Effector memory CD4-positive, alpha-beta T cell (primary cell): ENCODE measurements at regions not wholly inside any gene's neighbourhood (a gene's known extent, or its start where the extent isn't known, plus 50 kb on each side); places are given as distances from the start of the nearest gene placed in this dataset.

Experiments used
- DNase-seq, 3 donors: peaks; one replicate each; pipeline ENCODE4 v3.0.0-alpha.2; 2020
- H3K27ac ChIP-seq: 2 replicates; pipeline ENCODE4 v1.7.0; 2013; ENCODE audit warnings: mild to moderate bottlenecking, low read length, moderate library complexity; ENCODE audit not compliant: insufficient read depth, poor library complexity, severe bottlenecking
- H3K27me3 ChIP-seq: replicated peaks from 2 replicates; pipeline ENCODE4 v1.7.0; 2013; ENCODE audit warnings: mild to moderate bottlenecking, low read length; ENCODE audit not compliant: insufficient read depth, control insufficient read depth, poor library complexity, severe bottlenecking
- H3K36me3 ChIP-seq: 2 replicates; pipeline ENCODE4 v1.7.0; 2013; ENCODE audit warnings: mild to moderate bottlenecking, low read length, moderate library complexity; ENCODE audit not compliant: control insufficient read depth, insufficient read depth
- H3K4me1 ChIP-seq: 2 replicates; pipeline ENCODE4 v1.7.0; 2013; ENCODE audit warnings: low read length, mild to moderate bottlenecking; ENCODE audit not compliant: control insufficient read depth, insufficient read depth, poor library complexity, severe bottlenecking
- H3K4me3 ChIP-seq: 2 replicates; pipeline ENCODE4 v1.7.0; 2013; ENCODE audit warnings: low read length, low read depth, mild to moderate bottlenecking; ENCODE audit not compliant: insufficient read depth, poor library complexity, severe bottlenecking
- H3K9me3 ChIP-seq: 2 replicates; pipeline ENCODE4 v1.7.0; 2013; ENCODE audit warnings: mild to moderate bottlenecking, low read length, moderate library complexity; ENCODE audit not compliant: control insufficient read depth

GRCh38 chr12:45634273-45634917 lies 95.1 kb upstream of the ARID2 start:
- H3K27ac ChIP-seq: no peak overlapping the region
- H3K36me3 ChIP-seq: no peaks in the 10 kb centered on the region
- no peaks in the 10 kb centered on the region for H3K9me3 ChIP-seq

GRCh38 chr12:45637242-45637641 lies 92.3 kb upstream of the ARID2 start:
- no peaks in the 10 kb centered on the region for H3K9me3 ChIP-seq
- no peak for DNase-seq
- H3K4me3 ChIP-seq: no peak overlapping the region
- H3K4me1 ChIP-seq: no peaks in the 10 kb centered on the region
- H3K27ac ChIP-seq: no peak overlapping the region
- H3K36me3 ChIP-seq: no peaks in the 10 kb centered on the region
- no peaks in the 10 kb centered on the region for H3K27me3 ChIP-seq

More at GRCh38 chr12:45634273-45634917, 95.1 kb upstream of the ARID2 start:
- no peak overlapping the region for H3K4me3 ChIP-seq
- H3K27me3 ChIP-seq: no peaks in the 10 kb centered on the region
- no peaks in the 10 kb centered on the region for H3K4me1 ChIP-seq
- no peak for DNase-seq

GRCh38 chr12:45637706-45638105 lies 91.8 kb upstream of the ARID2 start:
- no peaks in the 10 kb centered on the region for H3K9me3 ChIP-seq
- H3K4me3 ChIP-seq: no peak overlapping the region
- H3K36me3 ChIP-seq: no peaks in the 10 kb centered on the region
- no peaks in the 10 kb centered on the region for H3K4me1 ChIP-seq
- no peak overlapping the region for H3K27ac ChIP-seq
- no peaks in the 10 kb centered on the region for H3K27me3 ChIP-seq
- no peak for DNase-seq

- DNase-seq: no peak
- H3K27ac ChIP-seq: no peak overlapping the region
- H3K27me3 ChIP-seq: no peaks in the 10 kb centered on the region
- H3K36me3 ChIP-seq: no peaks in the 10 kb centered on the region
- no peaks in the 10 kb centered on the region for H3K4me1 ChIP-seq
- no peaks in the 10 kb centered on the region for H3K9me3 ChIP-seq
- H3K4me3 ChIP-seq: no peak overlapping the region
Observed at GRCh38 chr12:45638386-45638785, 91.1 kb upstream of the ARID2 start.

GRCh38 chr12:45644541-45644940 lies 85.0 kb upstream of the ARID2 start:
- Histone ChIP-seq H3K27me3 (no peaks in the 10 kb centered on the region), H3K27ac (no peak overlapping the region), H3K36me3 (no peaks in the 10 kb centered on the region), H3K4me3 (no peak overlapping the region), H3K4me1 (peaks cover 11% of the 10 kb centered on the region), H3K9me3 (no peaks in the 10 kb centered on the region)
- DNase-seq: no peak

- H3K27ac ChIP-seq: no peak overlapping the region
- no peaks in the 10 kb centered on the region for H3K36me3 ChIP-seq
- no peaks in the 10 kb centered on the region for H3K27me3 ChIP-seq
- no peaks in the 10 kb centered on the region for H3K9me3 ChIP-seq
- peaks cover 11% of the 10 kb centered on the region for H3K4me1 ChIP-seq
- DNase-seq: no peak
- H3K4me3 ChIP-seq: no peak overlapping the region
Observed at GRCh38 chr12:45646851-45647581, 82.5 kb upstream of the ARID2 start.

- Histone ChIP-seq H3K27me3 (no peaks in the 10 kb centered on the region), H3K4me1 (peaks cover 11% of the 10 kb centered on the region), H3K36me3 (no peaks in the 10 kb centered on the region), H3K9me3 (no peaks in the 10 kb centered on the region), H3K27ac (no peak overlapping the region), H3K4me3 (no peak overlapping the region)
- no peak for DNase-seq
Observed at GRCh38 chr12:45648070-45648469, 81.4 kb upstream of the ARID2 start.

- no peaks in the 10 kb centered on the region for H3K4me1 ChIP-seq
- no peaks in the 10 kb centered on the region for H3K27me3 ChIP-seq
- H3K27ac ChIP-seq: no peak overlapping the region
- no peaks in the 10 kb centered on the region for H3K9me3 ChIP-seq
- DNase-seq: no peak
- H3K36me3 ChIP-seq: no peaks in the 10 kb centered on the region
- no peak overlapping the region for H3K4me3 ChIP-seq
Observed at GRCh38 chr12:45651029-45651428, 78.5 kb upstream of the ARID2 start.

GRCh38 chr12:45654002-45654665 lies 75.4 kb upstream of the ARID2 start:
- no peak for DNase-seq
- H3K36me3 ChIP-seq: no peaks in the 10 kb centered on the region
- no peaks in the 10 kb centered on the region for H3K4me1 ChIP-seq
- no peaks in the 10 kb centered on the region for H3K27me3 ChIP-seq
- H3K9me3 ChIP-seq: no peaks in the 10 kb centered on the region
- H3K27ac ChIP-seq: no peak overlapping the region
- H3K4me3 ChIP-seq: no peak overlapping the region

- Histone ChIP-seq H3K4me3 (no peak overlapping the region), H3K36me3 (no peaks in the 10 kb centered on the region), H3K9me3 (no peaks in the 10 kb centered on the region), H3K27ac (no peak overlapping the region), H3K27me3 (no peaks in the 10 kb centered on the region), H3K4me1 (no peaks in the 10 kb centered on the region)
- peak; percentile 25 to 40 (median 31) for DNase-seq
Observed at GRCh38 chr12:45655186-45655585, 74.3 kb upstream of the ARID2 start.
